ENCODE measurements at regions not wholly inside any gene's neighbourhood (a gene's known extent, or its start where the extent isn't known, plus 50 kb on each side); places are given as distances from the start of the nearest gene placed in this dataset.
"Not testable (repeated sequence)": the region's sequence is repeated elsewhere in the genome, so short reads cannot be mapped to it uniquely, and the experiment has no call there.

DNA sequence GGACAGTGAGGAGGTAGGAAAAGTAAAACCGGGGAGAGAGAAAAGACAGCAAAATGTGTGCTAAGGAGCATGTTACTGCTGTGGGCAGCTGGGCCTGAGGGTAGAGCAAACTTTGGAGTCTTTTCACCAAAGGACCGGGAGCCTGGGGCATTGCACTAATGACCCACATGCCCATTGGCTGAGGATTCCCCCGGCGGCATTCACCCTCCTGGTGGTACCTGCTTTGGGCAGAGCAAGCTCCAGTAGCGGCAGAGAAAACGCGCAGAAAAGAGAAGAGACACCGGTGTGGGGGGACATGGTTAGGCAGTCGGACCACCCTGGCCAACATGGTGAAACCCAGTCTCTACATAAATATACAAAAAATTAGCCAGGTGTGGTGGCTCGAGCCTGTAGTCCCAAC is 83.4 kb upstream of the ESRRB start:
- DNase-seq (no peak), ATAC-seq (ENCODE audit: low read depth) (no peak)
- Mint-ChIP-seq H3K36me3 (no peaks in the 10 kb centered on the region), H3K4me1 (no peaks in the 10 kb centered on the region), H3K9me3 (no peaks in the 10 kb centered on the region), H3K27ac (no peak overlapping the region), H3K4me3 (no peak overlapping the region), H3K27me3 (peaks cover 16% of the 10 kb centered on the region)
- POLR2A ChIA-PET, result no interaction called here

DNA sequence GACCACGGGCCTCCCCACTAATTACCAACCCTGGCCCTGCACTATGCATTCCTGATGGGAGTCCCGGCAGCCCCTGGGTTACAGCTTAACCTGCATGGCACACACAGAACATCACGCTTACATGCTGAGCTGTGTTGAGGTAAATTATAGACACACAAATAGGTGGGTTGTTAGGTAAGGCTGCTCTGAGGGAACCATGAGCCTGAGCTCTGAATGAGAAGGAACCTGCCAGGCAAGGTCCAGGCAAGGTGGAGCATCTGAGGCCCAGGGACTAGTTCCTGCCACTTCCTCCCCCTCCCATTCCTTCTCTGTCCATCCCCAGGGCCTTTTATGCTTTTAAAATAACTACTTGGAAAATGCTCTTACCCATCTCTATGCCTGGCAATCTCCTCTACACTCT is 82.7 kb upstream of the ESRRB start:
- Mint-ChIP-seq H3K27me3 (peaks cover 10% of the 10 kb centered on the region), H3K4me3 (no peak overlapping the region), H3K4me1 (no peaks in the 10 kb centered on the region), H3K9me3 (no peaks in the 10 kb centered on the region), H3K27ac (no peak overlapping the region), H3K36me3 (no peaks in the 10 kb centered on the region)
- DNase-seq, result no peak
- no peak for ATAC-seq (ENCODE audit: low read depth)
- POLR2A ChIA-PET, result no interaction called here

DNA sequence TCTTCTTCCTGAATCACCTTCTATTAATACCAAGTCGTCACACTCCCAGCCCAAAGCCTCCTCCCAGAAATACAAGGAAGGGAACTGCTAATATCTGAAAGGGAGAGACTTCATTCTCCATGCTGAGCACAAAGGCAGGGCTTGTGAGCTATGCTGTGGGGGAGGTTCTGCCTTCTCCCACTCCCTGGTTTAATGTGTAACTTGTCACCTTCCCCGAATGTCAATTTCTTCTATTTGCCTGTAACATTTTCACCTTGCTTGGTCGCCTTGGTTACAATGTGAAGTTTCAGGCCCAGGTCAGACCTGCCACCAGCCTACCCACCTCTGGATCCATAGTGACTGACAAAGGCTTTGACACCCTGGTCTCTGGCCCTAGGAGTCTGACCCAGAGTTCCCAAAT is 82.0 kb upstream of the ESRRB start:
- Mint-ChIP-seq H3K27ac (no peak overlapping the region), H3K4me3 (no peak overlapping the region), H3K36me3 (no peaks in the 10 kb centered on the region), H3K4me1 (no peaks in the 10 kb centered on the region), H3K9me3 (no peaks in the 10 kb centered on the region), H3K27me3 (peaks cover 8% of the 10 kb centered on the region)
- no peak for DNase-seq
- no peak for ATAC-seq (ENCODE audit: low read depth)
- POLR2A ChIA-PET, result no interaction called here

DNA sequence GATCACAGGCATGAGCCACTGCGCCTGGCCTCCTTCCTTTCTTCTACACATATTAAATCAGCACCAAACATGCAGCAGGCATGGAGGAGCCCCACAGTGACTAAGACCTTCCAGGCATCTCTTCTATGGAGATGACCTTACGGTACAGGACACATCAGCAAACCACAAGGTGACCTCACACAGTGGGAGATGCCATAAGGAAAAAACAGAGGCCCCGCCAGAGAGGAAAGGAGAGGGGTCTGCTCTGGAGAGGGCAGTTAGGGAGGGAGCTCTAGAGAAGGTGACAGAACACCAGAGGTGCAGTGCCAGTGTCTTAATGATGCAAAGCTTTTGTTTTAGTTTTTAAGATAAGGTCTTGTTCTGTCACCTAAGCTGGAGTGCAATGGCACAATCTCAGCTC is 81.1 kb upstream of the ESRRB start:
- H3K4me1 Mint-ChIP-seq, result no peaks in the 10 kb centered on the region
- no peaks in the 10 kb centered on the region for H3K36me3 Mint-ChIP-seq
- H3K4me3 Mint-ChIP-seq, result no peak overlapping the region
- H3K27ac Mint-ChIP-seq, result no peak overlapping the region
- no peaks in the 10 kb centered on the region for H3K9me3 Mint-ChIP-seq
- ATAC-seq (ENCODE audit: low read depth) (no peak), DNase-seq (no peak)
- POLR2A ChIA-PET, result no interaction called here
- peaks cover 8% of the 10 kb centered on the region for H3K27me3 Mint-ChIP-seq

DNA sequence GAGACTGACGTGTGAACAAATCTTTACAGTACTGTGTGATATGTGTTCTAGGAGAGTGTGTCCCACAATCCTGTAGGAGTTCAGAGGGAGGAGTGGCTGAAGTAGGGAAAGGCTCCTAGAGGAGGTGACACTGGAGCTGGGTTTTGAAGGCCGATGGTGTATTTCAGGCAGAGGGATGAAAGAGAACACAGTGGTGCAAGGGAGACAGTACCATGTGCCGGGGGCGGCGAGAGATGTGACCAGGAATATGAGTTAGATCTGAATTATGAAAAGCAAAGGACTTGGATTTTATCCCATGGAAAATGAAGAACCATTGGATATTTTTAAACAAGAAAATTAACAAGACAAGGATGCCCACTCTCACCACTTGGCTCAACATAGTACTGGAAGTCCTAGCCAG is 77.0 kb upstream of the ESRRB start:
- ATAC-seq (ENCODE audit: low read depth), result no peak
- POLR2A ChIA-PET, result no interaction called here
- Mint-ChIP-seq H3K27ac (no peak overlapping the region), H3K36me3 (no peaks in the 10 kb centered on the region), H3K27me3 (peaks cover 13% of the 10 kb centered on the region), H3K4me1 (no peaks in the 10 kb centered on the region), H3K4me3 (no peak overlapping the region), H3K9me3 (no peaks in the 10 kb centered on the region)
- no peak for DNase-seq

DNA sequence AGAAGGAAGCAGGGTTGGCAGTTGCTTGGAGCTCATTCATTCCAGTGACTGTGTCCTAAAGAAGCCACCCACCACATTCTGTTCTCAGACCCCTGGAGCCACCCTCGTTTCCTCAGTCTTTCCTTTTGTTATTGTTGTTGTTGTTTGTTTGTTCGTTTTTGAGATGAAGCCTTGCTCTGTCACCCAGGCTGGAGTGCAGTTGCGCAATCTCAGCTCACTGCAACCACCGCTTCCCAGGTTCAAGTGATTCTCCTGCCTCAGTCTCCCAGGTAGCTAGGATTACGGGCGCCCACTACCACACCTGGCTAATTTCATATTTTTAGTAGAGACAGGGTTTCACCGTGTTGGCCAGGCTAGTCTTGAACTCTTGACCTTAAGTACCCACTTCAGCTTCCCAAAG is 72.7 kb upstream of the ESRRB start:
- H3K27ac Mint-ChIP-seq; DNase-seq; POLR2A ChIA-PET; H3K4me3 Mint-ChIP-seq; ATAC-seq (ENCODE audit: low read depth); H3K4me1 Mint-ChIP-seq; H3K36me3 Mint-ChIP-seq; H3K9me3 Mint-ChIP-seq: not testable (repeated sequence)
- H3K27me3 Mint-ChIP-seq, result peaks cover 14% of the 10 kb centered on the region

DNA sequence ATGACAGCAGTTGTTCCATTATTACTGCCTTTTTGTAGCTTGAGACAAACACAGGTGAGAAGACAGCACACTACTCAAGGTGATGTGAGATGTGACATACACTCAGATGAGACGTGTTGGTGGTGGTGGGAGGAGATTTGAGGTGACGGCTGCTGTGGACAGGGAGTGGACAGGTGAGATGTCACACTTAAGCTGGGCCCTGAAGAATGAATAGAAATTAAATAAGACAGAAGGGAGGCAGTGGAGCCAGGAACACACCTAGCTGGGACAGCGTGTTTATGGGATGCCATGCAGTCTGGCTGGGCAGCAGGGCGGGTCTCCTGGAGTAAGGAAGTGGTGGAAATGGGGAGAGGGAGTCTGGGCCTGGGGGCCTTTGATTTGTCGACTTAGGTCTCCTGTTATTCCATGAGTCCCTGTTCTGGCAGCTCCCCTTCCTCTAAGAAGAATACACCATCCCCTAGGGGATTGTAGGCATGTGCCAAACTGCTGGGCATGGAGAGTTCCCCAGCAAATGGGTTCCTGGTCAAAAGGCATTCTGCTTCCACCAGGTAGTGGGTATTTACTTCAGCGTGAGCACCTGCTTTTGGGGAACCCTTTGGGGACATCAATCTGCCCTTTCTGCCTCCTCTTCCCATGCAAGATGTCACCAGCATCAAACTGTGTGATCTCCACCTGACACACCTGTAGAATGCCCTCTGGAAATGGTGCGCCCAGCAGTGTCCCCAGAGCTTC is 71.2 kb upstream of the ESRRB start:
- Mint-ChIP-seq H3K27me3 (peaks cover 20% of the 10 kb centered on the region), H3K36me3 (no peaks in the 10 kb centered on the region), H3K27ac (no peak overlapping the region), H3K4me3 (no peak overlapping the region), H3K9me3 (no peaks in the 10 kb centered on the region), H3K4me1 (no peaks in the 10 kb centered on the region)
- ATAC-seq (ENCODE audit: low read depth), result no peak
- DNase-seq, result no peak
- POLR2A ChIA-PET, result no interaction called here

DNA sequence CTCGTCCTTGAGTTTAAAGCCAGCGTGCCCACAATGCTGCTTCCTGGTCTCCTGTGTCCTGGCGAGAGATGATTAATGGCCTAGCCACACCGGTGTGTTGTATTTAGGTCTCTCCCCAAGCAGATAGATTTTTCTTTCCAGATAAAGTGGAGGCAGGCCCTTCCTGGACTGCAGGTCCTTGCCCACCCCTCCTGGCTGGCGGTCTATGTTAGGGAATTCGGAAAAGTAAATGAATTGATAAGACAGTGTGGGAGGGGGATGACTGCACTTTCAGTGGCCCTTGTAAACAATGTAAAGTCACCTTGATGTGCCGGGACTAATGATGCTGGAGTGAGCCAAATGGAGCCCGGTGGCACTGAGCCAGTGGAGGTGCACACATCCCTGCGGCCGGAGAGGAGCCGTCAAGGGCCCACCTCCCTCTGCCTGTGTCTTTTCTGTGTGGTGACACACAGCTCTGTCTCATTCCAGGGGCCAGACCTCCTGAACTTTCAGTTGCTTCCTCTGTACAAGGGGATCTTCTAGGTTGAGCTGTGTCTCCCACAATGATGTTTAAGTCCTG is 70.6 kb upstream of the ESRRB start:
- H3K27me3 Mint-ChIP-seq, result peaks cover 24% of the 10 kb centered on the region
- H3K4me1 Mint-ChIP-seq, result no peaks in the 10 kb centered on the region
- POLR2A ChIA-PET, result no interaction called here
- no peak overlapping the region for H3K4me3 Mint-ChIP-seq
- ATAC-seq (ENCODE audit: low read depth), result no peak
- no peak for DNase-seq
- H3K27ac Mint-ChIP-seq, result no peak overlapping the region
- no peaks in the 10 kb centered on the region for H3K36me3 Mint-ChIP-seq
- H3K9me3 Mint-ChIP-seq, result no peaks in the 10 kb centered on the region

DNA sequence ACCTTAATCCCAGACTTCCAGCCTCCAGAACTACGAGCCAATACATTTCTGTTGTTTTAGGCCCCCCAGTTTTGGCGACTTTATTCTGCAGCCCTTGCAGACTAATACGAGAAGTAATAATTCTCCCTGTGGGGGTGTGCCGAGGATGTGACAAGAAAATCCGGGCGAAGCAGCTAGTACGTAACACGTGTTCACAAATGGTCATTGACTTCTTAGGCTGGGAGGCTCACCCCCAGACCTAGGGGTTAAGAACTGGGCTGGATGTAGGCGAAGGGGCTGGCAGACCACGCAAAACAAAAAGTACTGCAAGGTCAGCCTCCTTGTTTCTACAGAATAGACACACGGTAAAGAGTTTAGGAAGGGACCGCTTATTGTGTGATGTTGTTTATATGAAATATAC is 69.8 kb upstream of the ESRRB start:
- H3K27ac Mint-ChIP-seq, result no peak overlapping the region
- ATAC-seq (ENCODE audit: low read depth) (no peak), DNase-seq (no peak)
- H3K36me3 Mint-ChIP-seq, result no peaks in the 10 kb centered on the region
- H3K9me3 Mint-ChIP-seq, result no peaks in the 10 kb centered on the region
- peaks cover 2% of the 10 kb centered on the region for H3K4me1 Mint-ChIP-seq
- POLR2A ChIA-PET, result no interaction called here
- H3K4me3 Mint-ChIP-seq, result no peak overlapping the region
- peaks cover 32% of the 10 kb centered on the region for H3K27me3 Mint-ChIP-seq

DNA sequence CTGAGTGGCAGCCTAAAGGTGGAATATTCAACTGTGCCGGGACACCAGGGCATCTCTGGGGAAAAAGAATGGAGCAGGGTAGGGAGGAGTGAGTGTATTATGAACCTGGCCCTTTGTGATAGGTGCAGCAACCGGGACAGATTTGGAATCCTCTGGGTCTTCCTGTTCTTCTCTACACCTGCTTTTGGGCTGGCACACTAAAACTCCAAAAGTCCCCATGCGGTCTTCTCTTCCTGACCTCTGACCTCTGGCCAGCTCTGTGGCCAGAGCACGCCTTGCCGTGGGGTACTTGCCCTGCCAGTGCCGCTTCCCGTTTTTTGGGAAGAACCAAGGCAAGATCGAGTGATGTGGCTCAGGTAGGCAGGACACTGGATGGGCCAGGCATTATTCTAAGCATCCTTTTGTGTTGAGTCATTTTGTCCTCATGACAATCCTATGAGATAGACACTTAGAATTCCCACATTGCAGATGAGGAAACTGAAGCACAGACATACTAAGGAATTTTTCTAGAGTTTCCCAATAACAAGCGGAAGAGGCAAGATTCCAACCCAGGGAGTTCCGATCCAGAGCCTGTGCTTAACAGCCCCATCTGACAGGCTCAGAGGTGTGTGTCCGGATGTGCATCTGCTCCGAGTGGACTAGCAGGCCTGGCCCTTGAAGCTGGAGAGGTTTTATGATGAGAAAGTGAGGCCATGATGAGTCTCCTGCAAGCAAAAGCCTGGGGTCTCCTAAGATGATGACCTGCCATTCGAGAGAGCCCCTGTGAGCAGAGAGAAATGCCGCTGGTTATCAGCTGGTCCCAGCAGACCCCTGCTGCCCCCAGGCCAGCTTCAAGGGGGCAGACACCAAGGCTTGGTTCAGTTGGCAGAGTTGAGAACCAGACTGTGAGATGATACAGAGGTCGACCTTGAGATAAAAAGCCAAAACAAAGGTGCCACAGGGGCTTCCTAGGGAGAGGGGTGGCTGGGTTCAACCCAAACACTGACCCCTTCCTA is 67.9 kb upstream of the ESRRB start:
- POLR2A ChIA-PET, result no interaction called here
- Mint-ChIP-seq H3K4me1 (peaks cover 2% of the 10 kb centered on the region), H3K27ac (no peak overlapping the region), H3K36me3 (no peaks in the 10 kb centered on the region), H3K9me3 (no peaks in the 10 kb centered on the region), H3K4me3 (no peak overlapping the region), H3K27me3 (peaks cover 43% of the 10 kb centered on the region)
- ATAC-seq (ENCODE audit: low read depth), result no peak
- DNase-seq, result no peak

DNA sequence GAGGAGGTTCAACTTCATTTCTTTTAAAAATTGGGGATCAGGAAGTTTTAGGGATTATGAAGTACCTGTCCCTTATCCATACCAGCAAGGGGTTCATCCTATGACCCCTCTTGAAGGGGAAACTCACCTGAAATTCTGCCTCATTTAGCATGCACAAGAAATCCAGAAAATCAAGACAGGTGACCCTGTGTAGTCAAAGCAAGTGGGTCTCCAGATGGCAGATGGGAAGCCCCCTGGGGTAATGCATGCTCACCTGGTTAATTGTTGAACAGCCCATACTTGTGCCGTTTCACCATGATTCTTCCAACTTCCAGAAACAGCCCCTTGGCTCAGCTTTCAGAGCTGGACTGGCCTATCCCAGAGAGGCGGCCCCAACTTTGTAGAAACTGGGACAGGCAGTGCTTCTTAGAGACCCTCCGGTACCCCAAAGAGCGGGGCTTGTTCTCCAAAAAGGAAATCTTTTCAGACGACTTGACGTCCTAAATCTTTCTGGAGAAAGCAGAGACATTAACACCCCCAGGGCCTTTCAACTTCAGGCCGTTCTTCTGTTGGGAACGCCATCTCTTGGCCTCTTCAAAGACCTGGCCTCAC is 66.3 kb upstream of the ESRRB start:
- H3K4me3 Mint-ChIP-seq, result no peak overlapping the region
- peaks cover 2% of the 10 kb centered on the region for H3K4me1 Mint-ChIP-seq
- no peaks in the 10 kb centered on the region for H3K36me3 Mint-ChIP-seq
- ATAC-seq (ENCODE audit: low read depth), result no peak
- POLR2A ChIA-PET, result no interaction called here
- no peak for DNase-seq
- no peak overlapping the region for H3K27ac Mint-ChIP-seq
- no peaks in the 10 kb centered on the region for H3K9me3 Mint-ChIP-seq
- H3K27me3 Mint-ChIP-seq, result peaks cover 49% of the 10 kb centered on the region

DNA sequence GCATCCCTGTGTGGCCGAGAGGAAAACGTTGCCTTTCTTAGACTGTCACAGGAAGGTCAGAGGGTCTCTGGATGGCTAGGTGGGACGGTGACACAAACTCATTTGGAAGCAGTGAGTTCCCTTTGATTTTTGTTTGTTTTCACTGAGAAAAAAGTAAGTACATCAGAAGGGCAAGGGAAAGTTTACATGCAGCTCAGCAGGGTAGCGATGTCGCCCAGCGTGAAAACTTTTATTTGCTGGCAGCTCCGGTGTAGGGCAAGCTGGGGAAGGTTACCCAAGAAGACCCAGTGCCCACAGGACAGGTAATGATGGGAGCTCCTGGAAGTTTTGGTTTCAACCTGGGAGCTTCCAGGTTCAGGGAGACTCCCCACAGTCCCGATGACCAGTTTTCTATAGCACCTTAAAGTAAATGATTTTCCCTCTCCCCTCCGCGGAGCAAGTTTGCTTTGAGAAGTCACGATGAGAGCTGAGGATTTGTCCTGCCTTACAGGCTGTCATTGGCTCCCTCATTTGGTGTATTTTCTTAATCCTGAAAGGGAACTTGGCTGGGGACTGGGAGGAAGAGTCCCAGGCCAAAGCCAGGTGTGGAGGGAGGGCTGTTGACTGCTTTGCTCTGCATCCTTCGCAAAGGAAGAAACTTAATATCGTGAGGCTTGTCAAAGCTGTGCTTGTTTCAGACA is 64.7 kb upstream of the ESRRB start:
- Mint-ChIP-seq H3K27ac (no peak overlapping the region), H3K36me3 (no peaks in the 10 kb centered on the region), H3K9me3 (no peaks in the 10 kb centered on the region), H3K4me1 (peaks cover 2% of the 10 kb centered on the region), H3K4me3 (no peak overlapping the region), H3K27me3 (peaks cover 53% of the 10 kb centered on the region)
- POLR2A ChIA-PET, result interaction anchor here (0.7 kb wide), 1 partner anchor 11 kb away, joined by 3 read pairs; no protein-coding TSS in a partner anchor
- ATAC-seq (ENCODE audit: low read depth) (no peak), DNase-seq (no peak)

DNA sequence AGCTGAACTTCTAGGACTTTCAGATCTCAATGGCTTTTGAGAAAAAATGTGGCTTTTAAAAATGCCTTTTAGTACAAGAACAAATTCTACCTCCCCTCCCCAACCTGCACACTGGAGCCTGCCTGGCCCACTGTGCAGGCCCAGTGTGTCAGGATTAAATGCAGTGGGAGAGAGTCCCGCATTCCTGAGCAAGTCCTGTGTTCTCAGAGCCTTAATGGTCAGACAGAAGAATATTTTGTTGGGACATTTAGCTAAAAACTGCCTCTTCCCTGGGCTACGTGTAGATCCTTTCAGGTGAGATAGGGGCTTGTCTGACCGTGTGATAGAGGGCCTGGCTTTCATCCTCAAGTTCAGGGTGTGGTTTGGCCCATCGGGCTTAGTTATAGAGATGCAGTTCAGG is 63.1 kb upstream of the ESRRB start:
- no peak overlapping the region for H3K4me3 Mint-ChIP-seq
- H3K36me3 Mint-ChIP-seq, result no peaks in the 10 kb centered on the region
- H3K27me3 Mint-ChIP-seq, result peaks cover 49% of the 10 kb centered on the region
- H3K4me1 Mint-ChIP-seq, result peaks cover 2% of the 10 kb centered on the region
- H3K27ac Mint-ChIP-seq, result no peak overlapping the region
- POLR2A ChIA-PET, result no interaction called here
- ATAC-seq (ENCODE audit: low read depth), result no peak
- DNase-seq, result no peak
- H3K9me3 Mint-ChIP-seq, result no peaks in the 10 kb centered on the region
